H1 (cell line): ENCODE measurements at regions not wholly inside any gene's neighbourhood (a gene's known extent, or its start where the extent isn't known, plus 50 kb on each side); places are given as distances from the start of the nearest gene placed in this dataset.

Experiments used
- SIX5 ChIP-seq: IDR thresholded peaks from 2 replicates; pipeline ENCODE4 v1.6.1; 2011; ENCODE audit warnings: mild to moderate bottlenecking, low read depth, low read length

DNA sequence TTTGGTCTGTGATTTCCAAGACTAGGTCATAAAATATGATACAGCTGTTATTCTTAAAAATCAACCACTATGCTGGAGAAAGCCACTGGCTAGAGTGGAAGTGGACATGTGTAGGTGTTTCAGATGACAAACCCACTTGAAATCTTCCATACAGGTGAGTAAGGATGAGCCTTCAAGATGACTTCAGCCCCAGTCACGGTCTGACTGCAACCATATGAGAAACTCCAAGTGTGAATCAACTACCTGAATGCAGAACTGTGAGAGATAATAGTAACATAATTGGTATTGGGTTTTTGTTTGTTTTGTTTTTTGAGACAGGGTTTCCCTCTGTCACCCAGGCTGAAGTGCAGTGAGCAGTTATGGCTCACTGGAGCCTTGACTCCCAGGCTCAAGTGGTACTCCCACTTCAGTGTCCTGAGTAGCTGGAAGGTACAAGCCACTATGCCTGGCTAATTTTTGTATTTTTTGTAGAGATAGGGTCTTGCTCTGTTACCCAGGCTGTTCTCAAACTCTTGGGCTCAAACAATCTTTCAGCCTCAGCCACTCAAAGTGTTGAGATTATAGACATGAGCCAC, 273.3 kb upstream of the LRIG3 start (continued):
- no peak for TF ChIP-seq SIX5
